ENCODE measurements at regions not wholly inside any gene's neighbourhood (a gene's known extent, or its start where the extent isn't known, plus 50 kb on each side); places are given as distances from the start of the nearest gene placed in this dataset.

- no peak overlapping the region for H2AK5ac ChIP-seq (ENCODE audit: low read depth, low read length)
- H3K56ac ChIP-seq (replicated peaks; ENCODE audit: insufficient read length, low read depth, low read length): no peak overlapping the region
- H4K8ac ChIP-seq (ENCODE audit: extremely low read depth, insufficient read depth, low read length): no peak overlapping the region
- H3K9ac ChIP-seq (replicated peaks in 1 of 4; ENCODE audit: extremely low read depth in 1 of 4, low read depth in 3 of 4, low read length in 3 of 4): no peak overlapping the region
- DNase-seq (ENCODE audit: low read depth in 1 of 2, low spot score in 2 of 2) (no peak), FAIRE-seq (no peak)
- no peak overlapping the region for H2BK15ac ChIP-seq (ENCODE audit: low read length)
- no peak overlapping the region for H3K27ac ChIP-seq (ENCODE audit: low read depth, low read length)
- ChIA-PET POLR2A (ENCODE audit: partially characterized antibody) (no interaction called here), CTCF (ENCODE audit: partially characterized antibody) (interaction anchor here (1.4 to 2.2 kb wide), 2 partner anchors 13 to 15 kb away, joined by 3 to 5 read pairs; no protein-coding TSS in a partner anchor)
- H2BK5ac ChIP-seq (ENCODE audit: low read depth, low read length): no peak overlapping the region
- H3K4me1 ChIP-seq (replicated peaks in 1 of 4; ENCODE audit: control insufficient read depth in 3 of 4, insufficient read depth in 4 of 4, low read length in 3 of 4): no peaks in the 10 kb centered on the region
- H3K4me3 ChIP-seq (ENCODE audit: extremely low read depth in 1 of 4, insufficient read depth in 2 of 4, low read depth in 3 of 4, low read length in 4 of 4): no peak overlapping the region
- no peaks in the 10 kb centered on the region for H3K79me1 ChIP-seq (ENCODE audit: low read depth, low read length)
- H3K23ac ChIP-seq (ENCODE audit: insufficient read length): no peak overlapping the region
- H3K4ac ChIP-seq (replicated peaks; ENCODE audit: insufficient read length, low read depth, low read length): no peak overlapping the region
- no peak overlapping the region for H4K5ac ChIP-seq (ENCODE audit: insufficient read length, low read depth, low read length)
- H2BK20ac ChIP-seq (ENCODE audit: low read length): no peak overlapping the region
- H2BK12ac ChIP-seq (ENCODE audit: low read depth, low read length): no peak overlapping the region
- 100% methylated on average over 1 of the region's 1 CpG; no CpG with 5 or more reads in 1 of the 2 experiments for WGBS, 2 experiments (ENCODE audit: extremely low coverage in 1 of 2, insufficient coverage in 1 of 2, insufficient read length in 1 of 2, insufficient replicate concordance in 2 of 2, low coverage in 1 of 2, low lambda C conversion rate in 2 of 2, missing lambda C conversion rate in 1 of 2)
- no peak overlapping the region for H3K4me2 ChIP-seq (ENCODE audit: insufficient read depth in 1 of 2, low read depth in 2 of 2, low read length in 2 of 2)
- H4K91ac ChIP-seq (replicated peaks; ENCODE audit: insufficient read length, low read length): no peak overlapping the region
- no peaks in the 10 kb centered on the region for H3K27me3 ChIP-seq (replicated peaks in 1 of 4; ENCODE audit: control insufficient read depth in 3 of 4, extremely low read depth in 1 of 4, insufficient read depth in 3 of 4, low read length in 3 of 4)
- H2BK120ac ChIP-seq (replicated peaks; ENCODE audit: low read depth, low read length): no peak overlapping the region
- H3K79me2 ChIP-seq (ENCODE audit: control insufficient read depth in 1 of 2, insufficient read depth in 2 of 2, low read length in 2 of 2): no peaks in the 10 kb centered on the region
- no peaks in the 10 kb centered on the region for H3K9me3 ChIP-seq (ENCODE audit: insufficient read depth in 2 of 2, low read depth in 1 of 2, low read length in 1 of 2)
- no peak overlapping the region for H2AFZ ChIP-seq (ENCODE audit: low read length)
- no peak overlapping the region for H3K14ac ChIP-seq (ENCODE audit: insufficient read length)
- H4K20me1 ChIP-seq (replicated peaks in 1 of 2; ENCODE audit: control insufficient read depth in 1 of 2, insufficient read depth in 2 of 2, low read length in 2 of 2): no peaks in the 10 kb centered on the region
- no peaks in the 10 kb centered on the region for H3K23me2 ChIP-seq (ENCODE audit: low read depth, low read length)
- H3K18ac ChIP-seq (ENCODE audit: extremely low read depth, low read length): no peak overlapping the region
- H3K36me3 ChIP-seq (ENCODE audit: control insufficient read depth in 2 of 4, insufficient read depth in 4 of 4, low read length in 3 of 4): no peaks in the 10 kb centered on the region
- TF ChIP-seq ASH2L (IDR thresholded peaks at IDR 0.05; ENCODE audit: low read length) (no peak), YY1 (IDR thresholded peaks at IDR 0.05; ENCODE audit: low read depth, low read length) (no peak), MAFK (IDR thresholded peaks at IDR 0.05; ENCODE audit: low read depth, low read length) (no peak), POU5F1 (IDR thresholded peaks at IDR 0.05; ENCODE audit: low read depth, low read length) (no peak), SRF (IDR thresholded peaks at IDR 0.05; ENCODE audit: low read depth, low read length) (no peak), HDAC2 (IDR thresholded peaks at IDR 0.05; ENCODE audit: borderline replicate concordance in 1 of 2, low read depth in 2 of 2, low read length in 2 of 2) (no peak), BRCA1 (IDR thresholded peaks at IDR 0.05; ENCODE audit: low read depth, low read length) (no peak)
These were observed 61.1 kb upstream of the TNFSF4 start for GRCh38 chr1:173268261-173268660.

All from H1 (cell line).